Esophagus muscularis mucosa (tissue), 4 donors: ENCODE measurements at regions not wholly inside any gene's neighbourhood (a gene's known extent, or its start where the extent isn't known, plus 50 kb on each side); places are given as distances from the start of the nearest gene placed in this dataset.

Source experiments
- CTCF ChIP-seq, 3 experiments: fragments of 200-600 bp in 2 of 3; fragments of 450-650 bp in 1 of 3; sonication (generic) in 2 of 3; IDR thresholded peaks; one replicate each; pipeline ENCODE4 v1.5.1; 2017 to 2019; ENCODE audit warnings: antibody characterized with exemption in 3 of 3, mild to moderate bottlenecking in 2 of 3, moderate library complexity in 1 of 3
- EP300 ChIP-seq: sonication (generic); formaldehyde crosslinking; IDR thresholded peaks from one replicate; pipeline ENCODE4 v1.6.1; 2017; ENCODE audit warnings: antibody characterized with exemption
- POLR2A ChIP-seq: fragments of 450-650 bp; IDR thresholded peaks from one replicate; pipeline ENCODE4 v1.6.1; 2017; ENCODE audit warnings: antibody characterized with exemption, moderate library complexity, mild to moderate bottlenecking, low read depth
- POLR2AphosphoS5 ChIP-seq, 2 donors: sonication (generic); formaldehyde crosslinking; IDR thresholded peaks; one replicate each; pipeline ENCODE4 v1.6.1; 2017; ENCODE audit warnings: antibody characterized with exemption in 2 of 2

- no peak for TF ChIP-seq POLR2AphosphoS5 (IDR thresholded peaks at IDR 0.05)
- no peak for TF ChIP-seq CTCF (IDR thresholded peaks at IDR 0.05)
- TF ChIP-seq POLR2A = no peak
- no peak for TF ChIP-seq EP300
Observed at GRCh38 chr2:17133052-17133671, 385.1 kb downstream of the RAD51AP2 start.
